K562 (cell line): ENCODE measurements at regions not wholly inside any gene's neighbourhood (a gene's known extent, or its start where the extent isn't known, plus 50 kb on each side); places are given as distances from the start of the nearest gene placed in this dataset.

Source experiments
- ATAC-seq: fragments of 200-7000 bp; cut with Tn5 transposase; 3 replicates; pipeline ENCODE4 v1.9.1; 2020; ENCODE audit warnings: moderate library complexity
- BruUV-seq: library from RNA; stranded (reverse); fragments of 400-500 nt; replicated peaks from 2 replicates; lab custom pipeline; 2021; lab: Mats Ljungman, UMichigan
- CTCF ChIA-PET: fragments of 300-600 bp; formaldehyde crosslinking; extraction: SDS; loops from one replicate; lab custom pipeline; 2021; ENCODE audit warnings: low intra/inter-chr PET ratio; lab: Yijun Ruan, JAX
- POLR2A ChIA-PET: fragments of 300-600, 350-650 bp; sonication (Branson Sonifier 250); formaldehyde crosslinking; extraction: SDS; loops from one replicate; lab custom pipeline; 2021; ENCODE audit warnings: antibody characterized with exemption, inconsistent platforms; lab: Yijun Ruan, JAX
- DNase-seq, 4 experiments: peaks; one replicate each; pipeline versions ENCODE4 v3.0.0 to v3.0.0-alpha.2; 2011 to 2018; ENCODE audit warnings: low spot score in 3 of 4, mixed read lengths in 3 of 4; ENCODE audit errors: extremely low read depth in 1 of 4
- FAIRE-seq: peaks from 2 replicates; lab custom pipeline; 2011; peaks lifted over from hg19 to GRCh38; lab: Jason Lieb, UNC
- H2AFZ ChIP-seq: 2 replicates; pipeline ENCODE4 v1.6.0; 2011; ENCODE audit warnings: low read depth, low read length, control low read depth, inconsistent platforms
- H3K27ac ChIP-seq: fragments of 200-600 bp; 3 replicates; pipeline ENCODE4 v1.8.0; 2011; ENCODE audit warnings: low read depth, mild to moderate bottlenecking, control low read depth, inconsistent platforms, low read length, moderate library complexity, mixed read lengths; ENCODE audit errors: extremely low read depth
- H3K27me3 ChIP-seq, 2 experiments: fragments of 300-600 bp in 1 of 2; 2 replicates in 1 of 2; 3 replicates in 1 of 2; pipeline versions ENCODE4 v1.6.0 to v1.8.0; 2011; ENCODE audit warnings: inconsistent platforms in 2 of 2, low read length in 2 of 2, mild to moderate bottlenecking in 1 of 2, mixed read lengths in 1 of 2, moderate library complexity in 1 of 2; ENCODE audit not compliant: control insufficient read depth in 2 of 2, insufficient read depth in 2 of 2
- H3K36me3 ChIP-seq: fragments of 300-600 bp; 3 replicates; pipeline ENCODE4 v1.8.0; 2011; ENCODE audit warnings: mild to moderate bottlenecking, low read length, inconsistent platforms; ENCODE audit not compliant: control insufficient read depth, insufficient read depth
- H3K4me1 ChIP-seq, 2 experiments: fragments of 200-600 bp in 1 of 2; replicated peaks in 1 of 2; 2 replicates in 1 of 2; 3 replicates in 1 of 2; pipeline versions ENCODE4 v1.5.1 to v1.8.0; 2011; ENCODE audit warnings: inconsistent platforms in 2 of 2, low read length in 2 of 2, mild to moderate bottlenecking in 1 of 2, mixed read lengths in 1 of 2, moderate library complexity in 1 of 2; ENCODE audit not compliant: control insufficient read depth in 2 of 2, insufficient read depth in 2 of 2
- H3K4me2 ChIP-seq: 2 replicates; pipeline ENCODE4 v1.6.1; 2011; ENCODE audit warnings: low read length, control low read depth, inconsistent platforms, mixed read lengths; ENCODE audit not compliant: insufficient read depth
- H3K4me3 ChIP-seq: fragments of 200-600 bp; sonication (generic), shearing (Covaris generic); 2 replicates; pipeline ENCODE4 v1.5.1; 2016; ENCODE audit warnings: control low read depth, inconsistent platforms
- H3K79me2 ChIP-seq: fragments of 200-600 bp; 3 replicates; pipeline ENCODE4 v1.8.0; 2011; ENCODE audit warnings: low read length, inconsistent platforms; ENCODE audit not compliant: control insufficient read depth, insufficient read depth
- H3K9ac ChIP-seq, 2 experiments: 2 replicates each; pipeline versions ENCODE4 v1.6.0 to v1.6.1; 2011; ENCODE audit warnings: low read depth in 2 of 2, low read length in 2 of 2, control low read depth in 1 of 2, inconsistent platforms in 1 of 2, mild to moderate bottlenecking in 1 of 2, mixed read lengths in 1 of 2; ENCODE audit not compliant: insufficient read depth in 1 of 2
- H3K9me1 ChIP-seq: one replicate; pipeline ENCODE4 v1.6.0; 2011; ENCODE audit warnings: inconsistent platforms, mild to moderate bottlenecking, low read length, moderate library complexity; ENCODE audit not compliant: control insufficient read depth, insufficient read depth
- H3K9me3 ChIP-seq: replicated peaks from 2 replicates; pipeline ENCODE4 v1.5.1; 2011; ENCODE audit warnings: low read depth, low read length, inconsistent platforms; ENCODE audit not compliant: control insufficient read depth, insufficient read depth
- H4K20me1 ChIP-seq: replicated peaks from 2 replicates; pipeline ENCODE4 v1.6.1; 2011; ENCODE audit warnings: low read length, inconsistent platforms, mixed read lengths; ENCODE audit not compliant: control insufficient read depth, insufficient read depth
- EHMT2 ChIP-seq: fragments of 450-650 bp; IDR thresholded peaks from 2 replicates; pipeline ENCODE4 v1.6.1; 2018; ENCODE audit warnings: antibody characterized with exemption
- RBM34 ChIP-seq: fragments of 200-400 bp; formaldehyde crosslinking; IDR thresholded peaks from 2 replicates; pipeline ENCODE4 v1.6.1; 2018; ENCODE audit warnings: low read length, borderline replicate concordance; ENCODE audit not compliant: insufficient read depth
- RFX7 ChIP-seq: fragments of 250-450 bp; sonication (Bioruptor Pico); IDR thresholded peaks from 2 replicates; pipeline ENCODE4 v1.5.1; 2021; ENCODE audit warnings: mild to moderate bottlenecking
- RNF2 ChIP-seq: sonication (generic); IDR thresholded peaks from 2 replicates; pipeline ENCODE4 v1.6.1; 2016
- TRIM24 ChIP-seq, 2 experiments: fragments of 450-650 bp; IDR thresholded peaks; 2 replicates each; pipeline ENCODE4 v1.6.1; 2016
- WHSC1 ChIP-seq: IDR thresholded peaks from one replicate; pipeline ENCODE4 v1.6.1; 2012; ENCODE audit warnings: low read length, control low read depth, inconsistent platforms
- ZKSCAN8 ChIP-seq: fragments of 200-800 bp; sonication (Bioruptor generic); IDR thresholded peaks from 2 replicates; pipeline ENCODE4 v1.6.1; 2016; ENCODE audit warnings: missing genetic modification characterization, missing compliant biosample characterization
- ZNF699 ChIP-seq: fragments of 250-450 bp; sonication (Bioruptor Pico); IDR thresholded peaks from 2 replicates; pipeline ENCODE4 v1.8.0; 2021; ENCODE audit warnings: mild to moderate bottlenecking, moderate library complexity; ENCODE audit not compliant: insufficient replicate concordance
- WGBS: fragments of 100-300 bp; shearing (Covaris generic); methylation state at CpG from one replicate; pipeline ENCODE4 v1.1.6; 2016; ENCODE audit warnings: low coverage, mixed read lengths; ENCODE audit not compliant: insufficient coverage; ENCODE audit errors: missing lambda C conversion rate; 5-methylcytosine and 5-hydroxymethylcytosine counted together
- in situ Hi-C: fragments of 300-500 bp; cut with MboI; formaldehyde crosslinking; loops from 4 replicates; pipeline ENCODE4 v1.15.0; 2018; ENCODE audit warnings: inconsistent platforms, mixed read lengths
- intact Hi-C: fragments of 100-400 bp; cut with micrococcal nuclease; formaldehyde crosslinking; loops from 2 replicates; pipeline ENCODE4 v1.14.2; 2022
- TF ChIP-seq, protein P1 (sequence below): IDR thresholded peaks from 2 replicates; pipeline ENCODE4 v1.6.1; 2016; ENCODE audit warnings: missing genetic modification characterization, missing compliant biosample characterization

DNA sequence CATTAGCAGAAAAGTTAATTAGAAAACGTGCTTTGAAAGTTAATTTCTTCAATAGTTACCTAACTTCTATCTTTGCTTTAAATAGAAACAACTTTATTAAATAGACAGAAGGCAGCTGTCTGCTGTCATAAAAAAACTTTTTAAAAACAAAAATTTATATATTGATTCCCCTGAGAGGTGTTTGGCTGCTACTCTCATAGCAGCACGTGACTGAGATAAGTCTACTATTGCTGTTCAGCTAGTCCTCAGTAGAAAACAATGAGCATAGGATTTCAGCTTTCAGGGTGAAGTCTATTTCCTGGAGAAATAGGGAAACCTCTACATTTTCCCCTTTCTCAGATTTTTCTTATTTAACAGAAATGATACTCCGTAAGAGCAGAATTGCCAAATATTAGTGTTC is 135.0 kb upstream of the FBN2 start:
- in situ Hi-C loops: no loop called here
- H3K4me2 ChIP-seq: no peak overlapping the region
- WGBS: 0% methylated on average over 3 of the region's 3 CpGs
- H3K9me3 ChIP-seq: no peaks in the 10 kb centered on the region
- H3K27ac ChIP-seq: no peak overlapping the region
- TF ChIP-seq WHSC1 (no peak), RBM34 (no peak), RNF2 (no peak), ZNF699 (CRISPR knock-in tag) (no peak), ZKSCAN8 (CRISPR knock-in tag) (no peak), RFX7 (no peak), TRIM24 (IDR thresholded peaks at IDR 0.05) (no peak), EHMT2 (no peak)
- TF ChIP-seq, protein P1, sequence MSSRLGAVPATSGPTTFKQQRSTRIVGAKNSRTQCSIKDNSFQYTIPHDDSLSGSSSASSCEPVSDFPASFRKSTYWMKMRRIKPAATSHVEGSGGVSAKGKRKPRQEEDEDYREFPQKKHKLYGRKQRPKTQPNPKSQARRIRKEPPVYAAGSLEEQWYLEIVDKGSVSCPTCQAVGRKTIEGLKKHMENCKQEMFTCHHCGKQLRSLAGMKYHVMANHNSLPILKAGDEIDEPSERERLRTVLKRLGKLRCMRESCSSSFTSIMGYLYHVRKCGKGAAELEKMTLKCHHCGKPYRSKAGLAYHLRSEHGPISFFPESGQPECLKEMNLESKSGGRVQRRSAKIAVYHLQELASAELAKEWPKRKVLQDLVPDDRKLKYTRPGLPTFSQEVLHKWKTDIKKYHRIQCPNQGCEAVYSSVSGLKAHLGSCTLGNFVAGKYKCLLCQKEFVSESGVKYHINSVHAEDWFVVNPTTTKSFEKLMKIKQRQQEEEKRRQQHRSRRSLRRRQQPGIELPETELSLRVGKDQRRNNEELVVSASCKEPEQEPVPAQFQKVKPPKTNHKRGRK (tag): no peak
- no peak overlapping the region for H3K9ac ChIP-seq
- H3K4me1 ChIP-seq: no peaks in the 10 kb centered on the region
- DNase-seq: no peak
- no TSS peak for BruUV-seq
- no peaks in the 10 kb centered on the region for H4K20me1 ChIP-seq
- no peak for ATAC-seq
- ChIA-PET CTCF (no interaction called here), POLR2A (no interaction called here)
- intact Hi-C loops: loop anchor here (10.0 kb wide), 1 partner anchor 1108 kb away; no protein-coding TSS in a partner anchor
- FAIRE-seq: no peak
- H3K27me3 ChIP-seq: no peaks in the 10 kb centered on the region
- no peaks in the 10 kb centered on the region for H3K9me1 ChIP-seq
- no peaks in the 10 kb centered on the region for H3K79me2 ChIP-seq
- H3K4me3 ChIP-seq: no peak overlapping the region
- no peaks in the 10 kb centered on the region for H3K36me3 ChIP-seq
- no peak overlapping the region for H2AFZ ChIP-seq
